Trophoblast cell (in vitro differentiated cells and primary cell): ENCODE measurements at regions not wholly inside any gene's neighbourhood (a gene's known extent, or its start where the extent isn't known, plus 50 kb on each side); places are given as distances from the start of the nearest gene placed in this dataset.

Experiments
- DNase-seq, 2 donors: peaks; one replicate each; pipeline ENCODE4 v3.0.0-alpha.2; 2016
- H2AFZ ChIP-seq: 2 replicates; pipeline ENCODE4 v1.6.1; 2013; ENCODE audit warnings: low read length, moderate library complexity, mild to moderate bottlenecking; ENCODE audit not compliant: insufficient read depth, poor library complexity
- H2AK5ac ChIP-seq: 2 replicates; pipeline ENCODE4 v1.6.1; 2013; ENCODE audit warnings: mild to moderate bottlenecking, low read length
- H2BK120ac ChIP-seq: 2 replicates; pipeline ENCODE4 v1.6.1; 2013; ENCODE audit warnings: low read length, mild to moderate bottlenecking, moderate library complexity; ENCODE audit not compliant: insufficient read depth, poor library complexity
- H2BK12ac ChIP-seq: 2 replicates; pipeline ENCODE4 v1.6.1; 2013; ENCODE audit warnings: mild to moderate bottlenecking, low read length, moderate library complexity
- H2BK5ac ChIP-seq: 2 replicates; pipeline ENCODE4 v1.6.1; 2013; ENCODE audit warnings: low read length, low read depth, moderate library complexity, mild to moderate bottlenecking; ENCODE audit not compliant: poor library complexity
- H3K14ac ChIP-seq: 2 replicates; pipeline ENCODE4 v1.6.1; 2013; ENCODE audit warnings: mild to moderate bottlenecking, low read length
- H3K18ac ChIP-seq: 2 replicates; pipeline ENCODE4 v1.6.1; 2013; ENCODE audit warnings: mild to moderate bottlenecking, low read length
- H3K23ac ChIP-seq: 2 replicates; pipeline ENCODE4 v1.6.1; 2013; ENCODE audit warnings: low read length
- H3K27ac ChIP-seq: 2 replicates; pipeline ENCODE4 v1.5.1; 2013; ENCODE audit warnings: low read depth, mild to moderate bottlenecking, inconsistent platforms, low read length, moderate library complexity
- H3K27me3 ChIP-seq: 2 replicates; pipeline ENCODE4 v1.6.1; 2013; ENCODE audit warnings: inconsistent platforms, mild to moderate bottlenecking, low read length, moderate library complexity; ENCODE audit not compliant: insufficient read depth
- H3K36me3 ChIP-seq, 2 experiments: 1 replicate in 1 of 2; 2 replicates in 1 of 2; pipeline ENCODE4 v1.6.1; 2013; ENCODE audit warnings: low read length in 2 of 2, mild to moderate bottlenecking in 2 of 2, moderate library complexity in 1 of 2; ENCODE audit not compliant: insufficient read depth in 2 of 2, control insufficient read depth in 1 of 2
- H3K4ac ChIP-seq: 2 replicates; pipeline ENCODE4 v1.6.1; 2013; ENCODE audit warnings: low read depth, mild to moderate bottlenecking, low read length, moderate library complexity
- H3K4me1 ChIP-seq, 2 experiments: 1 replicate in 1 of 2; 2 replicates in 1 of 2; pipeline ENCODE4 v1.6.1; 2013; ENCODE audit warnings: low read length in 2 of 2, mild to moderate bottlenecking in 2 of 2, moderate library complexity in 1 of 2; ENCODE audit not compliant: insufficient read depth in 2 of 2, control insufficient read depth in 1 of 2
- H3K4me2 ChIP-seq: 2 replicates; pipeline ENCODE4 v1.6.1; 2013; ENCODE audit warnings: inconsistent platforms, mild to moderate bottlenecking, low read length, moderate library complexity
- H3K4me3 ChIP-seq: 2 replicates; pipeline ENCODE4 v1.5.1; 2013; ENCODE audit warnings: mild to moderate bottlenecking, low read depth, low read length, inconsistent platforms
- H3K79me1 ChIP-seq: one replicate; pipeline ENCODE4 v1.6.1; 2013; ENCODE audit warnings: low read length
- H3K79me2 ChIP-seq: 2 replicates; pipeline ENCODE4 v1.6.1; 2013; ENCODE audit warnings: low read length, mild to moderate bottlenecking; ENCODE audit not compliant: control insufficient read depth, insufficient read depth, poor library complexity
- H3K9ac ChIP-seq: 2 replicates; pipeline ENCODE4 v1.6.1; 2013; ENCODE audit warnings: mild to moderate bottlenecking, low read length
- H3K9me3 ChIP-seq: 2 replicates; pipeline ENCODE4 v1.6.1; 2013; ENCODE audit warnings: low read depth, mild to moderate bottlenecking, control low read depth, inconsistent platforms, low read length; ENCODE audit not compliant: insufficient read depth
- H4K12ac ChIP-seq: 2 replicates; pipeline ENCODE4 v1.6.1; 2013; ENCODE audit warnings: low read depth, mild to moderate bottlenecking, low read length, moderate library complexity
- H4K8ac ChIP-seq: 2 replicates; pipeline ENCODE4 v1.6.1; 2013; ENCODE audit warnings: low read depth, mild to moderate bottlenecking, low read length, moderate library complexity
- H4K91ac ChIP-seq: one replicate; pipeline ENCODE4 v1.6.1; 2013; ENCODE audit warnings: low read depth, mild to moderate bottlenecking, low read length, moderate library complexity
- WGBS: extraction: QIAGEN DNeasy Blood & Tissue Kit; methylation state at CpG from one replicate; pipeline ENCODE4 v1.1.7; 2013; ENCODE audit warnings: missing lambda C conversion rate; ENCODE audit not compliant: insufficient read length, insufficient coverage; ENCODE audit errors: extremely low coverage; 5-methylcytosine and 5-hydroxymethylcytosine counted together

DNA sequence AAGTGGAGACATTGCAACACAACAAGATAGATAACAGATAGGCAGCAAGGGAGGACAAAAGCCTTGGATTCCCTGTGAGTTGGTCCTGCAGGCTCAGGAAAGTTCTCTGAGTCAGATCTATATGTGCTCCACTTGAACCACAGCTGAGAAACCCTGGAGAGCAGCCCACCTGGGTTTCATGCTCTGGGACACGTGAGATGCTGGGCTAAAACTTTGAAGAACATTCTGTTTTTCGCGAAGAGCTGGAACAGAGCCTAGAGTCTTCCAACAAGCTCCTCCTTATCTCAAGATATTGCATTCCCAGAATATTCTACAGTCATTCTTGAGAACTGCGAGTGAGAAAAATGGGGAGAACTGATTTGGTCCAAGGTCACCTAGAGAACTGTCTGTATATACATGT, 583.0 kb upstream of the ROBO1 start:
- H4K8ac ChIP-seq, result no peak overlapping the region
- no peak overlapping the region for H2AFZ ChIP-seq
- peak in 1 of 2 donors; percentile 21 for DNase-seq
- no peak overlapping the region for H2BK5ac ChIP-seq
- no peaks in the 10 kb centered on the region for H3K27me3 ChIP-seq
- H3K23ac ChIP-seq, result no peak overlapping the region
- no peak overlapping the region for H3K18ac ChIP-seq
- no peak overlapping the region for H4K91ac ChIP-seq
- no peak overlapping the region for H3K9ac ChIP-seq
- no peak overlapping the region for H2AK5ac ChIP-seq
- no peak overlapping the region for H4K12ac ChIP-seq
- no peak overlapping the region for H3K4me3 ChIP-seq
- H3K4ac ChIP-seq, result no peak overlapping the region
- H2BK12ac ChIP-seq, result no peak overlapping the region
- no peak overlapping the region for H3K4me2 ChIP-seq
- H2BK120ac ChIP-seq, result no peak overlapping the region
- no peaks in the 10 kb centered on the region for H3K79me1 ChIP-seq
- no CpG with 5 or more reads among the region's 4 CpGs for WGBS
- no peak overlapping the region for H3K27ac ChIP-seq
- H3K9me3 ChIP-seq, result no peaks in the 10 kb centered on the region
- no peaks in the 10 kb centered on the region for H3K36me3 ChIP-seq
- H3K4me1 ChIP-seq, result no peaks in the 10 kb centered on the region
- no peak overlapping the region for H3K14ac ChIP-seq
- no peaks in the 10 kb centered on the region for H3K79me2 ChIP-seq

GRCh38 chr3:80338366-80338765, 570.6 kb upstream of the ROBO1 start:
- Histone ChIP-seq H3K4me1 (no peaks in the 10 kb centered on the region), H3K79me1 (no peaks in the 10 kb centered on the region), H4K8ac (no peak overlapping the region), H3K4me3 (no peak overlapping the region), H2AK5ac (no peak overlapping the region), H3K14ac (no peak overlapping the region), H4K91ac (no peak overlapping the region), H3K9me3 (no peaks in the 10 kb centered on the region), H3K4me2 (no peak overlapping the region), H3K79me2 (no peaks in the 10 kb centered on the region), H3K18ac (no peak overlapping the region), H3K4ac (no peak overlapping the region), H2BK120ac (no peak overlapping the region), H3K23ac (peak overlapping the region; percentile 24), H4K12ac (no peak overlapping the region), H3K27me3 (no peaks in the 10 kb centered on the region), H3K27ac (no peak overlapping the region), H2BK5ac (no peak overlapping the region), H2BK12ac (no peak overlapping the region), H3K36me3 (no peaks in the 10 kb centered on the region), H2AFZ (no peak overlapping the region), H3K9ac (no peak overlapping the region)
- WGBS, result no CpG with 5 or more reads among the region's 4 CpGs
- DNase-seq, result no peak

GRCh38 chr3:80334534-80334933, 566.7 kb upstream of the ROBO1 start:
- no peaks in the 10 kb centered on the region for H3K79me1 ChIP-seq
- H3K4me1 ChIP-seq, result no peaks in the 10 kb centered on the region
- H3K36me3 ChIP-seq, result no peaks in the 10 kb centered on the region
- H3K9me3 ChIP-seq, result no peaks in the 10 kb centered on the region
- H2BK120ac ChIP-seq, result no peak overlapping the region
- H3K79me2 ChIP-seq, result no peaks in the 10 kb centered on the region
- no peak overlapping the region for H2AFZ ChIP-seq
- no peak overlapping the region for H3K27ac ChIP-seq
- no peak for DNase-seq
- no peak overlapping the region for H2BK5ac ChIP-seq
- no peaks in the 10 kb centered on the region for H3K27me3 ChIP-seq
- no peak overlapping the region for H3K4me2 ChIP-seq
- no peak overlapping the region for H3K18ac ChIP-seq
- H3K4me3 ChIP-seq, result no peak overlapping the region
- no peak overlapping the region for H2BK12ac ChIP-seq
- no peak overlapping the region for H3K23ac ChIP-seq
- no peak overlapping the region for H3K4ac ChIP-seq
- WGBS, result no CpG with 5 or more reads among the region's 2 CpGs
- no peak overlapping the region for H4K12ac ChIP-seq
- H4K8ac ChIP-seq, result no peak overlapping the region
- H4K91ac ChIP-seq, result no peak overlapping the region
- H3K9ac ChIP-seq, result no peak overlapping the region
- no peak overlapping the region for H2AK5ac ChIP-seq
- no peak overlapping the region for H3K14ac ChIP-seq

- H3K27ac ChIP-seq, result no peak overlapping the region
- no CpG with 5 or more reads among the region's 1 CpG for WGBS
Observed at GRCh38 chr3:80331494-80332170, 563.8 kb upstream of the ROBO1 start.

More at GRCh38 chr3:80331494-80332170, 563.8 kb upstream of the ROBO1 start:
- Histone ChIP-seq H2AK5ac (no peak overlapping the region), H3K4me3 (no peak overlapping the region), H4K12ac (no peak overlapping the region), H3K36me3 (no peaks in the 10 kb centered on the region), H3K18ac (no peak overlapping the region), H3K4ac (no peak overlapping the region), H4K8ac (no peak overlapping the region), H3K23ac (no peak overlapping the region), H2AFZ (no peak overlapping the region), H4K91ac (no peak overlapping the region), H3K79me2 (no peaks in the 10 kb centered on the region), H3K79me1 (no peaks in the 10 kb centered on the region), H3K27me3 (no peaks in the 10 kb centered on the region), H2BK120ac (no peak overlapping the region), H3K4me1 (no peaks in the 10 kb centered on the region), H2BK5ac (no peak overlapping the region), H3K4me2 (no peak overlapping the region), H3K14ac (no peak overlapping the region), H3K9me3 (no peaks in the 10 kb centered on the region), H2BK12ac (no peak overlapping the region), H3K9ac (no peak overlapping the region)
- no peak for DNase-seq
